HG03565 (cell line): ENCODE measurements at regions not wholly inside any gene's neighbourhood (a gene's known extent, or its start where the extent isn't known, plus 50 kb on each side); places are given as distances from the start of the nearest gene placed in this dataset.
A peak's percentile ranks its signal among the peaks of the same experiment; 100 is the strongest.
"Not testable (repeated sequence)": the region's sequence is repeated elsewhere in the genome, so short reads cannot be mapped to it uniquely, and the experiment has no call there.

ENCODE experiments used
- ATAC-seq: cut with Tn5 transposase; IDR thresholded peaks from one replicate; pipeline ENCODE4 v1.9.1; 2021; ENCODE audit warnings: mild to moderate bottlenecking, moderate library complexity; ENCODE audit not compliant: unreplicated experiment

- ATAC-seq, result peak; percentile 16
Observed at GRCh38 chr3:178967177-178967532, 104.5 kb downstream of the ZMAT3 start.

GRCh38 chr3:178966299-178967176 lies 105.1 kb downstream of the ZMAT3 start:
- peak; percentile 26 for ATAC-seq

- no peak for ATAC-seq
Observed at GRCh38 chr3:178964551-178964950, 107.1 kb downstream of the ZMAT3 start.

GRCh38 chr3:178960918-178961317 lies 110.7 kb downstream of the ZMAT3 start:
- ATAC-seq, result no peak

- ATAC-seq, result no peak
Observed at GRCh38 chr3:178960181-178960580, 111.4 kb downstream of the ZMAT3 start.

GRCh38 chr3:178950676-178951075 lies 120.9 kb downstream of the ZMAT3 start:
- ATAC-seq, result no peak

GRCh38 chr3:178949896-178950295 lies 121.7 kb downstream of the ZMAT3 start:
- no peak for ATAC-seq

- no peak for ATAC-seq
Observed at GRCh38 chr3:178948546-178948945, 123.1 kb downstream of the ZMAT3 start.

- ATAC-seq, result no peak
Observed at GRCh38 chr3:178947738-178948137, 123.9 kb downstream of the ZMAT3 start.

GRCh38 chr3:178942261-178942660 lies 129.3 kb downstream of the ZMAT3 start:
- ATAC-seq, result not testable (repeated sequence)

- no peak for ATAC-seq
Observed at GRCh38 chr3:178930116-178930515, 141.5 kb downstream of the ZMAT3 start.

- ATAC-seq, result no peak
Observed at GRCh38 chr3:178916223-178916622, 155.4 kb downstream of the ZMAT3 start.

GRCh38 chr3:178915365-178915764 lies 156.2 kb downstream of the ZMAT3 start:
- ATAC-seq, result no peak

GRCh38 chr3:178907081-178907480 lies 164.5 kb downstream of the ZMAT3 start:
- ATAC-seq, result no peak

- ATAC-seq, result no peak
Observed at GRCh38 chr3:178901204-178901603, 170.4 kb downstream of the ZMAT3 start.

- ATAC-seq, result no peak
Observed at GRCh38 chr3:178900029-178900646, 171.5 kb downstream of the ZMAT3 start.

GRCh38 chr3:178895178-178895789 lies 176.3 kb downstream of the ZMAT3 start:
- ATAC-seq, result no peak
